ENCODE measurements at regions not wholly inside any gene's neighbourhood (a gene's known extent, or its start where the extent isn't known, plus 50 kb on each side); places are given as distances from the start of the nearest gene placed in this dataset.

- Histone ChIP-seq H3K9me3 (ENCODE audit: control insufficient read depth, low read length) (no peaks in the 10 kb centered on the region), H3K4me3 (ENCODE audit: low read length) (no peak overlapping the region), H3K4me1 (ENCODE audit: control insufficient read depth, insufficient read depth, low read length) (peaks cover 17% of the 10 kb centered on the region), H3K36me3 (ENCODE audit: control insufficient read depth, insufficient read depth, low read length) (no peaks in the 10 kb centered on the region), H3K9ac (ENCODE audit: low read length) (no peak overlapping the region), H3K27me3 (ENCODE audit: control insufficient read depth, insufficient read depth, low read length) (no peaks in the 10 kb centered on the region)
Measured at GRCh38 chr14:100410056-100410565, 87.0 kb downstream of the SLC25A47 start.

GRCh38 chr14:100413699-100414098 is 90.6 kb downstream of the SLC25A47 start:
- no peaks in the 10 kb centered on the region for H3K27me3 ChIP-seq (ENCODE audit: control insufficient read depth, insufficient read depth, low read length)
- H3K9ac ChIP-seq (ENCODE audit: low read length): no peak overlapping the region
- H3K4me3 ChIP-seq (ENCODE audit: low read length): no peak overlapping the region
- H3K4me1 ChIP-seq (ENCODE audit: control insufficient read depth, insufficient read depth, low read length): peaks cover 23% of the 10 kb centered on the region
- H3K36me3 ChIP-seq (ENCODE audit: control insufficient read depth, insufficient read depth, low read length): no peaks in the 10 kb centered on the region
- no peaks in the 10 kb centered on the region for H3K9me3 ChIP-seq (ENCODE audit: control insufficient read depth, low read length)

GRCh38 chr14:100415226-100415625 is 92.1 kb downstream of the SLC25A47 start:
- Histone ChIP-seq H3K9ac (ENCODE audit: low read length) (no peak overlapping the region), H3K9me3 (ENCODE audit: control insufficient read depth, low read length) (no peaks in the 10 kb centered on the region), H3K27me3 (ENCODE audit: control insufficient read depth, insufficient read depth, low read length) (no peaks in the 10 kb centered on the region), H3K4me1 (ENCODE audit: control insufficient read depth, insufficient read depth, low read length) (peaks cover 23% of the 10 kb centered on the region), H3K4me3 (ENCODE audit: low read length) (no peak overlapping the region), H3K36me3 (ENCODE audit: control insufficient read depth, insufficient read depth, low read length) (no peaks in the 10 kb centered on the region)

GRCh38 chr14:100416081-100416680 is 93.0 kb downstream of the SLC25A47 start:
- H3K9ac ChIP-seq (ENCODE audit: low read length): no peak overlapping the region

GRCh38 chr14:100416921-100417860 is 94.1 kb downstream of the SLC25A47 start:
- no peak overlapping the region for H3K9ac ChIP-seq (ENCODE audit: low read length)
- peaks cover 23% of the 10 kb centered on the region for H3K4me1 ChIP-seq (ENCODE audit: control insufficient read depth, insufficient read depth, low read length)
- no peak overlapping the region for H3K4me3 ChIP-seq (ENCODE audit: low read length)
- no peaks in the 10 kb centered on the region for H3K9me3 ChIP-seq (ENCODE audit: control insufficient read depth, low read length)
- H3K27me3 ChIP-seq (ENCODE audit: control insufficient read depth, insufficient read depth, low read length): no peaks in the 10 kb centered on the region
- H3K36me3 ChIP-seq (ENCODE audit: control insufficient read depth, insufficient read depth, low read length): no peaks in the 10 kb centered on the region

More at GRCh38 chr14:100416081-100416680, 93.0 kb downstream of the SLC25A47 start:
- no peak overlapping the region for H3K4me3 ChIP-seq (ENCODE audit: low read length)
- H3K27me3 ChIP-seq (ENCODE audit: control insufficient read depth, insufficient read depth, low read length): no peaks in the 10 kb centered on the region
- no peaks in the 10 kb centered on the region for H3K36me3 ChIP-seq (ENCODE audit: control insufficient read depth, insufficient read depth, low read length)
- H3K4me1 ChIP-seq (ENCODE audit: control insufficient read depth, insufficient read depth, low read length): peaks cover 23% of the 10 kb centered on the region
- no peaks in the 10 kb centered on the region for H3K9me3 ChIP-seq (ENCODE audit: control insufficient read depth, low read length)

GRCh38 chr14:100419856-100420255 is 96.7 kb downstream of the SLC25A47 start:
- H3K36me3 ChIP-seq (ENCODE audit: control insufficient read depth, insufficient read depth, low read length): no peaks in the 10 kb centered on the region
- no peak overlapping the region for H3K4me3 ChIP-seq (ENCODE audit: low read length)
- H3K27me3 ChIP-seq (ENCODE audit: control insufficient read depth, insufficient read depth, low read length): no peaks in the 10 kb centered on the region
- peaks cover 33% of the 10 kb centered on the region for H3K4me1 ChIP-seq (ENCODE audit: control insufficient read depth, insufficient read depth, low read length)
- no peaks in the 10 kb centered on the region for H3K9me3 ChIP-seq (ENCODE audit: control insufficient read depth, low read length)
- H3K9ac ChIP-seq (ENCODE audit: low read length): no peak overlapping the region

GRCh38 chr14:100421756-100422470 is 98.8 kb downstream of the SLC25A47 start:
- H3K9me3 ChIP-seq (ENCODE audit: control insufficient read depth, low read length): no peaks in the 10 kb centered on the region
- no peak overlapping the region for H3K9ac ChIP-seq (ENCODE audit: low read length)
- H3K4me3 ChIP-seq (ENCODE audit: low read length): no peak overlapping the region
- no peaks in the 10 kb centered on the region for H3K36me3 ChIP-seq (ENCODE audit: control insufficient read depth, insufficient read depth, low read length)
- H3K27me3 ChIP-seq (ENCODE audit: control insufficient read depth, insufficient read depth, low read length): no peaks in the 10 kb centered on the region
- H3K4me1 ChIP-seq (ENCODE audit: control insufficient read depth, insufficient read depth, low read length): peaks cover 23% of the 10 kb centered on the region

- no peak overlapping the region for H3K4me3 ChIP-seq (ENCODE audit: low read length)
- H3K9me3 ChIP-seq (ENCODE audit: control insufficient read depth, low read length): no peaks in the 10 kb centered on the region
- no peak overlapping the region for H3K9ac ChIP-seq (ENCODE audit: low read length)
- peaks cover 14% of the 10 kb centered on the region for H3K4me1 ChIP-seq (ENCODE audit: control insufficient read depth, insufficient read depth, low read length)
- no peaks in the 10 kb centered on the region for H3K36me3 ChIP-seq (ENCODE audit: control insufficient read depth, insufficient read depth, low read length)
- H3K27me3 ChIP-seq (ENCODE audit: control insufficient read depth, insufficient read depth, low read length): no peaks in the 10 kb centered on the region
Measured at GRCh38 chr14:100422556-100423316, 99.6 kb downstream of the SLC25A47 start.

- Histone ChIP-seq H3K4me3 (ENCODE audit: low read length) (no peak overlapping the region), H3K9me3 (ENCODE audit: control insufficient read depth, low read length) (no peaks in the 10 kb centered on the region), H3K9ac (ENCODE audit: low read length) (no peak overlapping the region), H3K36me3 (ENCODE audit: control insufficient read depth, insufficient read depth, low read length) (no peaks in the 10 kb centered on the region), H3K4me1 (ENCODE audit: control insufficient read depth, insufficient read depth, low read length) (peaks cover 13% of the 10 kb centered on the region), H3K27me3 (ENCODE audit: control insufficient read depth, insufficient read depth, low read length) (no peaks in the 10 kb centered on the region)
Measured at GRCh38 chr14:100423317-100424010, 100.3 kb downstream of the SLC25A47 start.

GRCh38 chr14:100424504-100425428 is 101.6 kb downstream of the SLC25A47 start:
- H3K4me1 ChIP-seq (ENCODE audit: control insufficient read depth, insufficient read depth, low read length): peaks cover 13% of the 10 kb centered on the region
- H3K9me3 ChIP-seq (ENCODE audit: control insufficient read depth, low read length): no peaks in the 10 kb centered on the region
- no peaks in the 10 kb centered on the region for H3K36me3 ChIP-seq (ENCODE audit: control insufficient read depth, insufficient read depth, low read length)
- H3K4me3 ChIP-seq (ENCODE audit: low read length): no peak overlapping the region
- H3K27me3 ChIP-seq (ENCODE audit: control insufficient read depth, insufficient read depth, low read length): no peaks in the 10 kb centered on the region
- no peak overlapping the region for H3K9ac ChIP-seq (ENCODE audit: low read length)
